ENCODE measurements at regions not wholly inside any gene's neighbourhood (a gene's known extent, or its start where the extent isn't known, plus 50 kb on each side); places are given as distances from the start of the nearest gene placed in this dataset.

- DNase-seq, result no peak
These were observed 134.3 kb upstream of the WWC1 start for GRCh38 chr5:168157141-168157540.

GRCh38 chr5:168159425-168159824 is 132.0 kb upstream of the WWC1 start:
- no peak for DNase-seq

GRCh38 chr5:168162464-168162863 is 129.0 kb upstream of the WWC1 start:
- DNase-seq, result no peak

- no peak for DNase-seq
These were observed 127.5 kb upstream of the WWC1 start for GRCh38 chr5:168163966-168164365.

- DNase-seq, result no peak
These were observed 126.1 kb upstream of the WWC1 start for GRCh38 chr5:168165221-168165914.

- DNase-seq, result no peak
These were observed 125.5 kb upstream of the WWC1 start for GRCh38 chr5:168165977-168166376.

- no peak for DNase-seq
These were observed 124.1 kb upstream of the WWC1 start for GRCh38 chr5:168167338-168167737.

- DNase-seq, result no peak
These were observed 122.3 kb upstream of the WWC1 start for GRCh38 chr5:168168978-168169698.

GRCh38 chr5:168169791-168170190 is 121.7 kb upstream of the WWC1 start:
- DNase-seq, result no peak

- no peak for DNase-seq
These were observed 119.3 kb upstream of the WWC1 start for GRCh38 chr5:168171901-168172759.

- no peak for DNase-seq
These were observed 118.7 kb upstream of the WWC1 start for GRCh38 chr5:168172760-168173223.

GRCh38 chr5:168174376-168174775 is 117.1 kb upstream of the WWC1 start:
- DNase-seq, result no peak

- no peak for DNase-seq
These were observed 115.2 kb upstream of the WWC1 start for GRCh38 chr5:168176251-168176650.

- no peak for DNase-seq
These were observed 114.5 kb upstream of the WWC1 start for GRCh38 chr5:168176941-168177340.

GRCh38 chr5:168177831-168178450 is 113.5 kb upstream of the WWC1 start:
- no peak for DNase-seq

GRCh38 chr5:168179192-168179593 is 112.3 kb upstream of the WWC1 start:
- no peak for DNase-seq

- no peak for DNase-seq
These were observed 109.2 kb upstream of the WWC1 start for GRCh38 chr5:168182269-168182668.

- DNase-seq, result no peak
These were observed 107.3 kb upstream of the WWC1 start for GRCh38 chr5:168184103-168184502.

GRCh38 chr5:168186289-168187074 is 105.0 kb upstream of the WWC1 start:
- DNase-seq, result no peak

GRCh38 chr5:168187614-168188013 is 103.8 kb upstream of the WWC1 start:
- DNase-seq, result no peak

GRCh38 chr5:168188182-168188581 is 103.3 kb upstream of the WWC1 start:
- no peak for DNase-seq

GRCh38 chr5:168192120-168192519 is 99.3 kb upstream of the WWC1 start:
- DNase-seq, result no peak
